ENCODE measurements at regions not wholly inside any gene's neighbourhood (a gene's known extent, or its start where the extent isn't known, plus 50 kb on each side); places are given as distances from the start of the nearest gene placed in this dataset.

DNA sequence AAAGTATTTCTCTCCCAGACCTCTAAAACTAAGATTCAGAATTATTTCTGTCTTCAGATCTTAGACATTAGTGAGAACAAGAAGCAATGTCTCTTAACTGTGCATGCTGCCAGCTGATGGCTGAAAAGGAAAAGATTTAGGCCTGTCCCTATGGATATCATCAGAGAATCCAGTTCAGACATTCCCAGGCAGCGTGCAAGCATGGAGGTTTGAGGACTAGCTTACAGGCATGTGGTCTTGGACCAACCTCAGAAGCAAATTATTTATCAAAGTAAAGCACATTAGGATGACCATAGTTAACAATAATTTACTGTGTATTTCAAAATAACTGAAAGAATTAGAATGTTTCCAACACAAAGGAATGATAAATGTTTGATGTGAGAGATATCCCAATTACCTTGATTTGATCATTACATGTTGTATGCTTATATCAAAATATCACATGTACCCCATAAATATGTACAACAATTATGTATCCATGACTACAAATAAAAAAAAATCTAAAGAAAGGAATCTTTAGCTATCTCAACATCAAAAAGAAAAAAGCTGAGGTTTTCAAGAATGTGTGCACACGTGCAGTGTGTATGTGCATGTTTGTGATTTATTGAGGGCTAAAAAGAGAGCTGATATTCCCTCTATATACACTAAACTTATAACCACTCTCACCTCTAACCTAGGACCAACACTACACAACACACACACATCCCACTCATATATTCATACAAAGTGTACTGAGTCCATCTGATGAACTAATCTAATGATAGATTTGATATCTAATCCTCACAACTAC lies 108.9 kb upstream of the THBS1 start:
- DNase-seq: no peak

DNA sequence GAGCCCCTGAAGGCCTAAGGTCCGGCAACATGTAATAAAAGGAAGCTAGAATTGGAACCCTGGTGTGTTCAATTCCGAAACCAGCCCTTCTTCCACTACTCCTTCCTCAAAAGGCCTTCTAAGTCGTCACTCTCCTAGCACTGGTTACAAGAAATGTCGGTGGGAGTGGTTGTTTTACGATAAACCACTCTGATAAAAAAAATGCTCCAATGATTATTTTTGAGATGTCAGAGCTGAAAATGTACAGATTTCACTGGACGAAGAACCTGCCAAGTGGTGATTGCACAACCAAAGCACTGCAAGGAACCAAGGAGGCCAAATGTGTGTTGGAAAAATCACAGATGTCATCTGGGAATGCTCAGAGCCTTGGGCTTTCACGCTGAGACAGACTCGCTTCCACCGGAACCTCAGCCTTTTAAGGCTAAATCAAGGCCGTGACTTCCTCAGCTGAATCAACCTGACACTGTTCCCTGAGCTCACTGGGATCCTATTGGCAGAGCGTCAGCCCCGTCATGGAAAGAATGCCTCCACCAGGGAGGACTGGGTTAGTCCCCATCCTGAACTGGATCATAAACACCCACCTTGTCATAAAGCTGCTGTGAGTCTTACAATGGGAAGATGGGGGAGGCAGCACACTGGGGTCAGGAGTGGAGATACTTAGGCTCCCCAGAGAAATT lies 108.1 kb upstream of the THBS1 start:
- DNase-seq: no peak

DNA sequence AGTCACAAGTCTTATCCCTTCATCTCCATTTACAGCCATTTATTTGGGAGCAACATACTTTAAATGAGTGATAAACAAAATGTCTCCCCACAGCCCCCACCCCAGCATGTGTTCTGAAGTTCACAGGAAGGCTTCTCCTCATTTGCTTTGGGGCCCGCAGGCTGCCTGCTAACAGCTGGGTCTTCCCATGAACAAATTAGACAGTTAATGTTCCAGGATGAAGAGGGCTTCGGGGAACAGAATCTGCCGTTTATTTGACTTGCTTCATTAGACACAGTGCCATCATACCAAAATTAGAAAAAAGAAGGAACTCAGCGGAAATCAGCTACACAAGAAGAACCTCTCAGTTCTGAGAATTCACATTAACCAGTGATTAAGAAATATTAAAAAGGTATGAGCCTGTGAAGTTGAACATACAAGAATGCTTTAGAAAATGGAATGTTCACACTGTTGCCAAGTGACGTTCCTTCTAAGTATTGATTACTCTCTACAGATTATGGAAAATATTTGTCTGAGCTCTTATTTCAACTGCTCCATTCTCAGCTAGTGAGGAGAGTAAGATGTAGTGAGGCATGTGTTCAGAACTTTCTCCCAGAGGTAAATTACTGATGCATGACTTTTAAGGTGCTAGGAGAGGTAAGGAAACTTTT lies 107.5 kb upstream of the THBS1 start:
- no peak for DNase-seq

DNA sequence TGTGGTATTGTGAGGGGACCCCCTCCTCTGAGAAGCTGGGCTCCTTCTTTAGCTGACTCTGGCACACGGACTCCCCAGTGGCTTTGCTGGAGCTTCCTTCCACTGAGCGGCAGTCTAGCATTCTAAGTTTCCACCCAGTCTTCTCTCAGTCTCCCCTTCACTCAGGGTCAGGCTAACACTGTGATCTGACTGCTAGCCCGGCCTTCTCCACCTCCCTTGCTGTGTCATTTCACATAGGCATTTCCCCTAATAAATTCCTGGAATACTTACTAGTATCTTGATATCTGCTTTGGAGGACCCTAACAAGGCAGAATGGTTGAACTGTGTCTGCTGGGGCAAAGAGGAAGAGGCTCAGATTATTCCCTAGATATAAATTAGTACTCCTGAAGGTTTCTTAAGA lies 106.2 kb upstream of the THBS1 start:
- DNase-seq: no peak

DNA sequence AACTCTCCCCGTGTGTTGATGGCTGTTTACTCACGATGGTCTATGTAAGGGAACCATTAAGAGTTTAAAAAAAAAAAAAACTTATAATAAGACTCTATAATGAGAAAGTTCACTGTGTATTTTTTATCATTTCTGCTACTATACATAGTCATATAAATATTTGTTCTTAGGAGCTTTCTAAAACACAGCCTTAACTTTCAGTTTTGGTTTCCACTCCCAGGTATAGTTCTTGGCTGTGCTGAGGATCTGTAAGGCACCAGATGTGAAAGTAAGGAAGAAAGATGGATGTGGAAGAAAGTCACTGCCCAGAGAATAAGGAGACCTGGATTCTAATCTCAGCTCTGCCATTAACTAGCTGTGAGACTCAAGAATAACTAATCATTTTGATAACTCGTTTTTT lies 101.9 kb upstream of the THBS1 start:
- DNase-seq: no peak

DNA sequence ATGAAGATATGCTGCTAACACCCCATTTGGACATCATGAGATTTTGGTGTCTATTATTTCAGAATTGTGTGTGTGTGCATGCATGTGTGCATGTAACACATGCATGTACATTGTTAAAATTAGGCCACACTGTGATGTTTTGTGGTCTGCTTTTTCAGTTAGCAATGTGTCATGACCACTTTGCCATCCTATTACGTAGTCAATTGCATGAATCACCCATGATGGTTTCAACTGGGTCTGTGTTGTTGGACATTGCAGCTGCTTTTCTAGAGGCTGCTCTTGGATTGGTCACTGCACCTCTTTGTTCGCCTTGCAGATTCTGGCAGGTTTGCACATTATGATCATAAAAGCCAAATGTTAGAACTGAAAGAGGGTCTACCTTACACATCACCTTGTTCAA lies 101.0 kb upstream of the THBS1 start:
- DNase-seq: no peak

DNA sequence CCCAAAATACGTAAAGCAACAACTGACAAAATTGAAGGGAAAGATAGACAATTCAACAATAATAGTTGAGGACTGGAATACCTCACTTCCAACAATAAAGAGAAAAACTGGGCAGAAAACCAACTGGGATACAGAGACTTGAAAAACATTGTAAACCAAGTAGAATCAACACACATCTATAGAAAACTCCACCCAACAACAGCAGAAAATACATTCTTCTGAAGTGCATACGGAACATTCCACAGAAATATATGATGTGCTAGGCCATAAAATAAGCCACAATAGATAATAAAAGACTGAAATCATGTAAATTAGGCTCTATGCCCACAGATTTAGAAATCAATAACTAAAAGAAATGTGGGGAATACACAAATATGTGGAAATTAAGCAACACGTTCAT lies 98.4 kb upstream of the THBS1 start:
- no peak for DNase-seq

DNA sequence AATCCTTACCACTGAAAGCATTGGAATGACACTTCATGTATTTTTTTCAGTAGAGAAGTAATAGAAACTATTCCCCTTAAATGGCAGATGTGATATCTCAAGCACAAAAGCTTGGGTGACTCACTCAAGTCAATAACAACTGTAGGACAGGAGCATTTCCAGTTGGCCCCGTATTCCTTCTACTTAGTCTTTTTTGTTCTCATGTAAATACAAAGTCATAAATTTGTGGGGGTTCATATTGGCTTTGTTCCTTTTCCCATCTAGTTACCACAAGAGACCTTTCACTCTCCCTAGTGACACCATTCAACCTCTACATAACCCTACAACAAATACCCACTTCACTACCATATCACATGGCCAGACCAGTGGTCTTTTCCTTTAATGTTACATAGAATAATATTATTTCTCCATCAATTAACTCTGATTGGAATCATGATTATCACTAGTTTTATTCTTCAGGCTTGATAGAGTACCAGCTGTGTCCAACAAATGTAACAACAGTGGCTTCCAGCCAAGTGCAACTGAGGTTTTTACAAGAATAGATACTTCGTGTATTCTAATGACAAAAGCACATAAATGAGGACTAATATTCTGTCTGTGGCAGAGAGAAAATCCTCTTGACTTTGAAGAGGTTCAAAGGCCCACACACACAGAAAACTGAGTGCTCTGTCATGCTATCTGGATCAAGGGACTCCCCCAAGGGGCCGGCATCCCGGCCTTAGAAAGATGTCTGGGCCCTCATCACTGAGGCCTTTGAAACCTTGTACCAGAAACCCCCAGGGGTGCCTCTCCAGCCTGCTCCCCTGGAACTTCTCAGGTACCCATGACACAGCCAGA lies 94.0 kb upstream of the THBS1 start:
- DNase-seq: no peak

DNA sequence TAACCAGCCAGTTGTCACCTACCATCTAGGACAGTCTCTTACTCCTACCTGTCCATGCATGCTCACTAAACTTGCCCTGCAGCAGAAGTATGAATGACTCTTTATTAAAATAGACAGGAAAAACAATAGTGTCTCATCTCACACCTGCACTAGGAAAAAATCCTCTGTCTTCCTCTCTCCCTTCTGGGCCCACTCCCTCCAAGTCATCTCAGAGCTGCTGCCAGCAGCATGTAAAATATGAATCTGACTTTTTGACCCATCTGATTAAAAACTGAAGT lies 93.5 kb upstream of the THBS1 start:
- DNase-seq: no peak

DNA sequence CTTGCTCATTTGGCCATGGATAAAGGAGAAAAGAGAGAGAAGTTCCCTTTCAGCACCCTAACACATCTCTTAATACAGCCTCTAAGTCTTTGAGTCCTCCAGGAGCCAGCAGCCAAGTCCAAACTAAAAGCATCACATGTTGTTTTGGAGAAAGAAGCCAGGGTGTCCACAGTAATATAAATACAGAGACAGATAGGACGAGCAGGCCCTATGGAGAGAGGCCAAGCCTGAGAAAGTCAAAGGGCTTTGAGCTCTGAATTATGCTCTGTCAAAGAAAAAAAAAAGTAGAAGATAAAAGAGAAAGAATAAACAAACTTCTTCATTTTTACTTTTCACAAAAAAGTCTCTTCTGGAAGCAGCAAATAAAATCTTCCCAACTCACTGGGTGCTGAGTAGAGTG lies 92.4 kb upstream of the THBS1 start:
- no peak for DNase-seq

DNA sequence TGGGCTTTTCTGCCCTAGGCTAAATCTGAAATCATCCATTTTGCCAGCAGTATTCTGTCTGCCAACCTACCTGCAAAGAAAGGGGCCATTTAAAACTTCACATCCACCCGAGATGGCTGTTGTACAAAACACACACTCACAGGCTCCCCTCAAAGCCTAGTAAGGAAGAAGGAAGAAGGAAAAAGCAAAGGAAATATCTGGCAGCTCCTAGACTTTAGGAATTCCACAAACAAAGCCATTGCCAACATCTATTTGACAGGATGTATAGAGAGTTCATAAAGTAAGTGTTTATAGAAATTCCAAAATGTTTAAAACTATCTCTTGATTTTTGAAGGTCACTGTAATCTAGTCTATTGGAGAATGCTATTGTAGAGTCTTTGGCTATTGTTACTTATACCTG lies 91.9 kb upstream of the THBS1 start:
- no peak for DNase-seq

DNA sequence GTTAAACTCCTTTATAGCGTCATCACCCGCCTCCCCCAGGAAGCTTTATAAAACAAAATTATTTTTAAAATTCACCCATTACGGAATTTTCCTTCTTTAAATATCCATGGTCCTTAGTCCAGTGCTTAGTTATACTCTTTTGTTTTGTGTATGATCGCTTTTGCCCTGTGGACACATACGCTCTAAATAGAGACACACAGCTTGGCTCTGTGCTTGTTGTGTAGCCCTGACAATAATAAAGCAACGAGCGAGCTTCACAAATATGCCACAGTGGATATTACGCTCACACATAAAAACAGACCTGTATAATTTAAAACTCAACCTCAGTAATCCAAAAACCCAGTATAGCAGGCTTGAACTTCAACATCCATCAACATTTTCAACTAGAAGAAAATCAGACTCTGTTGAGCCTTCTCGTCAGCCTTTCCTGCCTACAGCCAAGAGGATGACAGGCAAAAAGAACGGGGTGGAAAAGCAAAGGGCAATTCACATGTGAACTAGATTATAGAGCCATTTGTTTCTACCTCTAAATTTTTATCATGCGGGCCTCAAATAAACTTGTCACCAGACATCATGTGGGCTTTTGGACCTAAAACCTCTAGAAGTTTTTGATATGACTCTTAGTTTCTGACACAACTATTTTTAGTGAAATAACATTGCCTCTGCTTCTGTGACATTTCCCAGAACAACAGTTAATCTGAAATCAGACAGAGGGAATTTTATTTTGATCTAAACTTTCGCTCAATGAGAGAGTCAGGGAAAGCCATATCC lies 89.6 kb upstream of the THBS1 start:
- DNase-seq: no peak

DNA sequence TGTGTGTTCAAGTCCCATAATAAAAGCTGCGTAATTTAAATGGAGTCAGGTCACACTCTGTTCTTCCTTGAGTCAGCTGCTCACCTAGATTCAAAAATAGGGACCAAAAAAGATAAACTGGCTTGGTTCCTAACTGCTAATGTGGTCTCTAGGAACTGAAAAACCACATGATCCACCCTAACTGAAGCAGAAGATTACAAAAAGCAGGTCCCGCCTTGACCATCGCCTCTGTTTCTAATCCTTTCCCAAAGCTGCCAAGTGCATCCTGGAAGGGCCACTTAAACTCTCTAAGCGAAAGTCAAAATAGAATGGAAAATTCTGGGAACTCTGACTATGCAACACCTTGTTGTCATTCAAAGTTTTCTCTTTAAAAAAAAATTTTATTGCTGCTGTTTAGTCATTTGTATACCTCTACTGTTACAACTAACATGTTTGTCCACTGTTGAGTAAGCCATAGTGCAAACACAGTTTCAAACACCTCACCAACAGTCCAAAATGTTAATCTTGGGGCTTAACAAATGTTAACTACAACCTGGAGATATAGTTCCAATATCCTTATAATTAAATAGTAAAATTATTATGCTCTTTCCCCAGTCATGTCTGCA lies 88.9 kb upstream of the THBS1 start:
- no peak for DNase-seq

DNA sequence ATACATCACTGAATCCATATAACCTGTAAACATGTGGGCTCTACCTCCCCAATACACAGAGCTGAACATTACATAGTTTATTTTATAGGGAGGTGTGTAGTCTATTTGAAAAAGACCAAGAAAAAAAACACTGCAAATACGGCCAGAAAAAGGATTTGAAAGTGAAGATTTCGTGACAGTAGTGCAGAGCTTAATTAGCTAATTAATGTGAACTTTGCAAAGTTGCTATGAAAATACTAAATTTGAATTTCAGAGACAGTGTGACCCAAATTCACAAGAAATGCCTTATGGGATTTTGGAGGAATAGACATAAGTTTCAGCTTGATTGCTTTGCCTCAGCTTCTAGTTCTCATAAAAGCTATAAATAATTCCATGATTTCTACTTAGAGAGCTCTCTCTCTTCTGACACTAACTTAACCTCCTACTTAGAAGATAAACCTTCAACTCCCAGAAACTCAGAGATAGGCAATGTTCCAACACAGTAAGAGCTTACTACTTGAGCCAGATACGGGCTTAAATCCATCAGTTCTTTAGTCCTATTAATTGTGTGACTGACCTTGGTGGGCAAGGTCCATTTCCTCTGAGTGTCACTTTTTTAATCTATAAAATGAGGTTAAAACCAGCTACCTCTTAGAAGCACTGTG lies 87.3 kb upstream of the THBS1 start:
- DNase-seq: no peak

DNA sequence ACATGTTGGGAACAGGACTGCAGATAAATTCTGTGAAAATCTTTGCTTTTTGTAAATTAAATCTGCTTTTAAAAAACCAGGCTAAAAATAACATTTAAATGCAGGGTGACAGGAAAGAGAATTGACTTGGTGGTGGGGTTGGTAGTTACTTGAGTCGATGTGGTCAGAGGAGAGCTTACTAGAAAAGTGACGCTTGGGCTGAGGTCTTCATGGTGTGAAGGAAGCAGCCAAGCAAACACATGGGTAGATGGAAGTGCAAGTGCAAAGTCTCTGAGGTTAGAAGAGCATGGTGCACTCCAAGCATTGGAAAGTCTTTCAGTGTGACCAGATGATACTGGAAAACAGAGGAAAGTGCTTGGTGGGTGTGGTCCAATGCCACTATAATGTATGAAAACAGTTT lies 86.4 kb upstream of the THBS1 start:
- no peak for DNase-seq

DNA sequence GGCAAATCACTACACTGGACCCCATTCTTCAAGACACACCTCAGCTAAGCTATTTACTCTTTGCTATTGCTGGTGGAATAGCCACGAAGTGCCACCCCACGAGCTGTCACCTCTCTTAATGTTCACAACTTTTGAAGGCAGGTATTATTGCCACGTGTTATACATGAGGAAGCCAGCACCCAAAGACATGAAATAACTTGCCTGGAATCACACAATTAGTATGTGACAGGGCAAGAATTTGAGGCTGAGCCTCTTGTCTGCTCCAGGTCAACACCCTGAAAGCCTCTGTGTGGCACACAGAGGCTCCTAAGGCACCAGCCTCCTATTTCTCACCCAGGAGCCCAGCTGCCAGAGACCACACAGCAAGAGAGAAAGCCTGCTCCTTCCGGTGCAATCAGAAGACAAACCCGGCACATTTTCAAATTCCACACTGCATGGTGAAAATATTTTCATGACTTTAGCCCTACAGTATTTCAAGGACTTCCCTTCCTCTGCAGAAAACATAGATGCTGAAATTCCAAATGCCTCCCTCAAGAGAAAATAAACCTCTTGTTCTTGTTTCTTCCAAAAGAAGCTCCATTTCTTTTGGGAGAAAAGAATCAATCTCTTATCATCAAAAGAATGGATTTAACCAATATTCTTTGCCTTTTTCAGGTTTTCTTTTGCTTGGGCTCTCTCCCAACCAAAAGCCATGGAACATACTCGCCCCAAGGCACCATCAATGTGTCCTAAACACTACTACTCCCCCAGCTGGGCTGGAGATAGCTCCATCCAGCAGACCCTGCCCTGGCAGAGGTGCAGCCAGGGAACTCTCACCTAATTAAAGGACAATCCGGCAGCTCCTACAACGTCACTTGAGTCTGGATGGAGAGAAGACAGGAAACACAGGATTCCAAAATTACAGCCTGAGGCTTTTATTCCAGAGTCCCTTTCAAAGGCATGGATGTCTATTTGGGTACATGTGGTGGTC lies 84.7 kb upstream of the THBS1 start:
- no peak for DNase-seq

DNA sequence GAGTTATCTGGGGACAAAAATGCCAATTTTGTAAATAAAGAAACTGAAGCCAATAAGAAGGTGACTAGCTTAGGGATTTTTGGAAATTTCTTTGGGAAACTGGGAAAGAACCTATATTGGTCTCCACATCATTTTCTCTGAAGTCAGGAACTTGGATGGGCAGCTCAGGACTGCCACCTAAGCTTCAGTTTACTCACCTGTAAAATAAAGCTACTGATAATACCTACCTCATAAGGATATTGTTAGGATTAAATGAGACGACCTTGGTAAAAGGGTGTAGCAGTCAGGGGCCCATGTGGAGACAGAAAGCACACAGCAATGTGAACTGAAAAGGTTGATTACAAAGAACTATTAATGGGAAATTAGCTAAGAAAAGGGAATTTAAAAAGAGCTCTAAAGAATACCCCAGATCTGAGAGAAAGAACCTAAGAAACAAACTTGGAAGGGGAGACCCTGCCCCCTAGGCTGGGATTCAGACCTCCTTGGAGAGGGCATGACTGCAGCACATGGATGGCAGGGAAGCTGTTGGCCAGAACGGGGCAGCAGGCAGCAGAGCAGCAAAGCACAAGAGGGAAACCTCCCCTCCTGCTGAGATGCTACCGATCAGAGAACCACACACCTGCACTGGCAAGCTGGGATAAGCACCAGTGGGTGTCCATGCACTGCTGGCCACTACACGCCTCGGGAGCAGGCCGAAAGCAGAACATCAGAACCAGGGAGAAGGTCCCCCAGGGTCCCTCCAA lies 83.7 kb upstream of the THBS1 start:
- no peak for DNase-seq

DNA sequence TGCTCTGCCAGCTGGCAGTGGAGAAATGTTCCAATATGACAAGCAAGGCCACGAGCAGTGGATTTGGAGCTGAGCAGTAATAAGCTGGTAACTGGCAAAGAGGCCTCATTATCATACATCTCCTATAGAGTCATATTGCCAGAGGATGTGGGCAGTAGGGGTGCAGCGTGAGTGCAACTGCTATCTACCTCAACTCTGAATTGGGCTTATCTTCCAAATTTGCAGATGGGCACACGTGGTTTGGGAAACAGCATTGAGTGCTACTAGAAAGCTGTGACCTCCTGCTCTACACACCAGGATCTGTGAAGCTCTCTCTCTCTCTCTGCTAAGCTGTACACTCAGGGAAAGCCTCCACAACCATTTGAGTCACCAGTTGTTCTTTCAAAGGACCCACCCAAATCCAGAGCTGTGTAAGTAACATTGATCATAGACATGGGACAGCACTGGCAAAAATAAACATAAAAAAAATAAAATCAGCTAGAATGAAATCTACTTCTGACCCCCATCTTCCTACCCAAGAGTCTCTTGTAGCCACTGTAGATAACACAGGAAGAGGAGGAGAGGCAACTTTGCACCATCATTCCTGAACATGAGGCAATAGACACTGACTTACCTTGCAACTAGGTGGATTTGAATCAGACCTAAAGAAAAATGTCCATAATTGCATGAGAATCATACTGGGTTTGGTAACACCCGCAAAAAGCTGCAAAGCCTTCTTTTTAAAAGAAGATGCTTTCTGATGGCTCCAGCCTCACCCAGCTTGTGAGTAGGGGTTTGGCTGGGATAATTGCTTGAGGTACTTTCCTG lies 82.9 kb upstream of the THBS1 start:
- no peak for DNase-seq

DNA sequence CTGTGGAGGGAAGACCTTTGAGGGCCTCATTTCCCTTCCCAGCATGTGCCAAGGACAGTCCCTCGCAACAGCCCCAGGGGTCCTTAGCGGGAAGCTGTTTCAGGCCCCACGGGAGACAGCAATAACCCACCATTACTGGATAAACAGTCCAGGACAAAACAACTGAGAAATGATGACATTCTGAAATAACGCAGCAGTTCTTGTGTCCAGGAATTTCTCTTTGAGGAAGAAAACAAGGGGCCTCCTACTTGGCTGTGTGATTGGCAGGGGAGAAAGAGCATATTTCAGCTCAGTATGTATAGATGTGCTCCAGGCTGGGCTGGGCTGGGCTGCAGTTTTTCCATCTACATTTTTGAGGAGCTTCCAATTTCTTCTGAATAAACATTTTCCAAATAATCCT lies 82.2 kb upstream of the THBS1 start:
- no peak for DNase-seq
